Choroid plexus epithelial cell (primary cell): ENCODE measurements at regions not wholly inside any gene's neighbourhood (a gene's known extent, or its start where the extent isn't known, plus 50 kb on each side); places are given as distances from the start of the nearest gene placed in this dataset.
"Not testable (repeated sequence)": the region's sequence is repeated elsewhere in the genome, so short reads cannot be mapped to it uniquely, and the experiment has no call there.

Source experiments
- DNase-seq: peaks from one replicate; pipeline ENCODE4 v3.0.0-alpha.2; 2010; ENCODE audit warnings: low read depth
- H3K4me3 ChIP-seq: 2 replicates; pipeline ENCODE4 v1.5.1; 2011; ENCODE audit warnings: low read depth, mild to moderate bottlenecking, control low read depth, low read length, moderate library complexity
- TF ChIP-seq, protein P1 (sequence below): conservative IDR thresholded peaks from 2 replicates; pipeline ENCODE4 v1.5.1; 2011; ENCODE audit warnings: low read depth, mild to moderate bottlenecking, control low read depth, inconsistent platforms, low read length, moderate library complexity

DNA sequence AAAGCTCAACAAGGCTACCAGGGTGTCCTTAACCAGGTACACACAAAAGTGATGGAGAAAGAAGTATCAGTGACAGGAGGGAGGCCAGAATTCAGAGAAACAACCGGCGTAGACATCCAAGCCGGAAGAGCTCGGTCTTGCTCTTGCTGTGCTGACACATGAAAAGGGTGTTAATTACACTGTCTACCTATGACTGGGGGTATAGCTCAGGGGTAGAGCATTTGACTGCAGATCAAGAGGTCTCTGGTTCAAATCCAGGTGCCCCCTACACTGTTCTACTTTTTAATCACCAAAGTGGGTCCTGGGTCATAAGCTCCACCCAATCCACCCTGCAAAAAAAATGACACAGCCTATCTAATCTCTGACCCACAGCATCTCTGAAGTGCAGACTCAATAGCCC, 86.9 kb upstream of the ZNF746 start:
- TF ChIP-seq, protein P1, sequence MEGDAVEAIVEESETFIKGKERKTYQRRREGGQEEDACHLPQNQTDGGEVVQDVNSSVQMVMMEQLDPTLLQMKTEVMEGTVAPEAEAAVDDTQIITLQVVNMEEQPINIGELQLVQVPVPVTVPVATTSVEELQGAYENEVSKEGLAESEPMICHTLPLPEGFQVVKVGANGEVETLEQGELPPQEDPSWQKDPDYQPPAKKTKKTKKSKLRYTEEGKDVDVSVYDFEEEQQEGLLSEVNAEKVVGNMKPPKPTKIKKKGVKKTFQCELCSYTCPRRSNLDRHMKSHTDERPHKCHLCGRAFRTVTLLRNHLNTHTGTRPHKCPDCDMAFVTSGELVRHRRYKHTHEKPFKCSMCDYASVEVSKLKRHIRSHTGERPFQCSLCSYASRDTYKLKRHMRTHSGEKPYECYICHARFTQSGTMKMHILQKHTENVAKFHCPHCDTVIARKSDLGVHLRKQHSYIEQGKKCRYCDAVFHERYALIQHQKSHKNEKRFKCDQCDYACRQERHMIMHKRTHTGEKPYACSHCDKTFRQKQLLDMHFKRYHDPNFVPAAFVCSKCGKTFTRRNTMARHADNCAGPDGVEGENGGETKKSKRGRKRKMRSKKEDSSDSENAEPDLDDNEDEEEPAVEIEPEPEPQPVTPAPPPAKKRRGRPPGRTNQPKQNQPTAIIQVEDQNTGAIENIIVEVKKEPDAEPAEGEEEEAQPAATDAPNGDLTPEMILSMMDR = no peak
- no peak overlapping the region for H3K4me3 ChIP-seq
- DNase-seq = no peak

DNA sequence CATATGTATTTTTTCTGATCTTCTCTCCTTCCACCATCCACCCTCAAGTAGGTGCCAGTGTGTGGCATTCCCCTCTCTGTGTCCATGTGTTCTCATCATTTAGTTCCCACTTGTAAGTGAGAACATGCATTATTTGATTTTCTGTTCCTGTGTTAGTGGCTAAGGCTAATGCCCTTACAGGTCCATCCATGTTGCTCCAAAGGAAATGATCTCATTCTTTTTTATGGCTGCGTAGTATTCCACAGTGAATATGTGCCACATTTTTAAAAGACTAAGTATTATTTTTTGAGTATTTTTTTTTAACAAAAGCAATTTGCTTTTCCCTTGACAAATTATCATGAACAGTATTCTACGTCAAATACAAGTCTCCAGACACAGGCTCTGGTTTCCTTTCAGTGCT, 86.4 kb upstream of the ZNF746 start:
- TF ChIP-seq, protein P1 = no peak
- H3K4me3 ChIP-seq = no peak overlapping the region
- DNase-seq = no peak

DNA sequence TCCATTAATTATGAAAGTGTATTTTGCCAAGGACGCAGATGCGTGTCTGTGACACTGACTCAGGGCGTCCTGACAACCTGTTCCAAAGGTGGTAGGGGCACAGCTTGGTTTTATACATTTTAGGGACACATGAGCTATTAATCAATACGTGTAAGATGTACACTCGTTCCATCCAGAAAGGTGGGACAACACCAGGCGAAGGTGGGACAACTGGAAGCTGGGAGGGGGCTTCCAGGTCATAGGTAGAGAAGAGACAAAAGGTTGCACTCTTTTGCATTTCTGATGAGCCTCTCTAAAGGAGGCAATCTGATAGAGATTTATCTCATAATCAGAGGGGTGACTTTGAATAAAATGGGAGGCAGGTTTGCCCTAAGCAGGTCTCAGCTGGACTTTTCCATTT, 82.7 kb upstream of the ZNF746 start:
- TF ChIP-seq, protein P1 = no peak
- no peak for DNase-seq
- no peak overlapping the region for H3K4me3 ChIP-seq

DNA sequence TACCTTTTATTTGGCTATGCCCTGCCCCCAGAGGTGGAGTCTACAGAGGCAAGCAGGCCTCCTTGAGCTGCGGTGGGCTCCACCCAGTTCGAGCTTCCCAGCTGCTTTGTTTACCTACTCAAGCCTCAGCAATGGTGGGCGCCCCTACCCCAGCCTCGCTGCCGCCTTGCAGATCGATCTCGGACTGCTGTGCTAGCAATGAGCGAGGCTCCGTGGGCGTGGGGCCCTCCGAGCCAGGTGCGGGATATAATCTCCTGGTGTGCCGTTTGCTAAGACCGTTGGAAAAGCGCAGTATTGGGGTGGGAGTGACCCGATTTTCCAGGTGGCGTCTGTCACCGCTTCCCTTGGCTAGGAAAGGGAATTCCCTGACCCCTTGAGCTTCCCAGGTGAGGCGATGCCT, 81.8 kb upstream of the ZNF746 start:
- H3K4me3 ChIP-seq, DNase-seq: not testable (repeated sequence)

DNA sequence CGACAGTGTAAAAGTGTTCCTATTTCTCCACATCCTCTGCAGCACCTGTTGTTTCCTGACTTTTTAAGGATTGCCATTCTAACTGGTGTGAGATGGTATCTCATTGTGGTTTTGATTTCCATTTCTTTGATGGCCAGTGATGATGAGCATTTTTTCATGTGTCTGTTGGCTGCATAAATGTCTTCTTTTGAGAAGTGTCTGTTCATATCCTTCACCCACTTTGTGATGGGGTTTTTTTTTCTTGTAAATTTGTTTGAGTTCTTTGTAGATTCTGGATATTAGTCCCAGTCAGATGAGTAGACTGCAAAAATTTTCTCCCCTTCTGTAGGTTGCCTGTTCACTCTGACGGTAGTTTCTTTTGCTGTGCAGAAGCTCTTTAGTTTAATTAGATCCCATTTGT, 76.8 kb upstream of the ZNF746 start:
- not testable (repeated sequence) for DNase-seq, H3K4me3 ChIP-seq

DNA sequence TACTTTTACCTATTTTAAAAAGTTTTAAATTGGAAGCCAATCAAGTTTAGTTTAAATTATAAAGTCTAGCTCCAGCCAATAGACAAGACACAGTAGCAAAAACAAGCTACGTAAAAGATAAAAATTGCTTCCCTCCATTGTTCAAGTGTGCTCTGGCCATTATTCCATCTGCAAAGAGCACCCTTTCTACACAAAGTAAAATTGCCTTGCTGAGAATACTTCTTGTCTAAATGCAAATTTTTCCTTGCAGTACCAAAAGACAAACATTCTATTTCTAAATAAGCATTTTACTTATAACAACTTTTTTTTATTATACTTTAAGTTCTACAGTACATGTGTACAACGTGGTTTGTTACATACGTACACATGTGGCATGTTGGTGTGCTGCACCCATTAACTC, 75.9 kb upstream of the ZNF746 start:
- DNase-seq = no peak
- TF ChIP-seq, protein P1 = no peak
- H3K4me3 ChIP-seq = no peak overlapping the region

DNA sequence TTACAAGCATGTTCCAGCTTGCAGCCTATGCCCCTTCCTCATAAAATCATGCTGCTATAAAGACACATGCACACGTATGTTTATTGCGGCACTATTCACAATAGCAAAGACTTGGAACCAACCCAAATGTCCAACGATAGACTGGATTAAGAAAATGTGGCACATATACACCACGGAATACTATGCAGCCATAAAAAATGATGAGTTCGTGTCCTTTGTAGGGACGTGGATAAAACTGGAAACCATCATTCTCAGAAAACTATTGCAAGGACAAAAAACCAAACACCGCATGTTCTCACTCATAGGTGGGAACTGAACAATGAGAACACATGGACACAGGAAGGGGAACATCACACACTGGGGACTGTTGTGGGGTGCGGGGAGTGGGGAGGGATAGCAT, 75.3 kb upstream of the ZNF746 start:
- not testable (repeated sequence) for DNase-seq, H3K4me3 ChIP-seq

DNA sequence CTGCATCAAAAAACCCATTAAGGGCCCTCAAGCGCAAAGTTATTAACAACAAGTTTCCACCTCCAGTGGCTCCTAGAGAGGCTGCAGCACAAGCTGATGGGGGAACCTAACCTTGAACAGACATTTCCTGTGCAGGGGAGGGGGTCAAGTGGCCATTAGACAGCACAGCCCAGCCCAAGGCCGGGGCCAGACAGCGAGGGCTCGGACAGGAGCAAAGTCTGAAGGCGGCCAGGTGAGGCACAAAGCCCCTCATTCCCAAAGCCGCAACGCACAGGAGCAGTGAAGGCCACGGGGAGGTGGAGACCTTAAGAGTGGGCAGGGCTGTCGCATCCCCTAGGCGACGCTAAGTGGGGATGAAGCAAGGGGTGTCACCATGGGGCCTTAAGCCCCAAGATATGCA, 73.2 kb upstream of the ZNF746 start:
- TF ChIP-seq, protein P1 = no peak
- DNase-seq = no peak
- no peak overlapping the region for H3K4me3 ChIP-seq

DNA sequence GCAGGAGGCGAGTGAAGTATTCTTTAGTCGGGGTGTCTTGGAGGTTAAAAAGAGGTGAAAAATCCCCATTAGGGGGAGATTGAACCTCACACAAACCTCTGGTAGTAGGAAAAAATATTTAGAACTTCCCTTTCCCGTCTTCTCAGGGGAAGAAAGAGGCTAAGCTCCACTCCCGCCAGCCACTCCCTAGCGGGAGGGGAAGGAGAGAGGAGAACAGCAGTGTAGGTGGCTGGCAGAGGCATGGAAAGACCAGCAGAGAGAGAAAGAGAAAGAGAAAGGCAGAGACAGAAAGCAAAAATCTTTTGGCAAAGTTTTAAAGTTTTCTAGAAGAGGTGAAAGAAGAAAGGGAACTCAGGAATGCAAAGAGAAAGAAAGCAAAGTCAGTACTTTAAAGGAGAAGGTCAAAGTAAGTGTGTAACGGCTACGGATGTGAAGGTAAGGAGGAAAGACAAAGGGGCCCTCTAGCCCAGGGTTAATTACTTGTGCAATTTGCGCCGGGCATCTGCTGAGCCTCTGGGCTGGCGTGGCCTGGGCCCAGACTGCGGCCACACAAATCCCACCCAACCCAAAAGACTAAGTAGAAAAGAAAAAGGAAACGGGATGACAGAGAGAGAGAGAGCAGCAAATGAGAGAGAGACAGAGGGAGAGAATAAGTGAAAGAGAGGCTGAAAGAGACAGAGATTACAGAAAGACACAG, 72.3 kb upstream of the ZNF746 start:
- H3K4me3 ChIP-seq = no peak overlapping the region
- TF ChIP-seq, protein P1 = no peak
- no peak for DNase-seq
